AG04449 (cell line): ENCODE measurements at regions not wholly inside any gene's neighbourhood (a gene's known extent, or its start where the extent isn't known, plus 50 kb on each side); places are given as distances from the start of the nearest gene placed in this dataset.

Source experiments
- CTCF ChIA-PET: fragments of 350-600 bp; formaldehyde crosslinking; extraction: SDS; loops from one replicate; lab custom pipeline; 2021; ENCODE audit warnings: antibody characterized with exemption; lab: Yijun Ruan, JAX
- POLR2A ChIA-PET: fragments of 400-600, 350-600 bp; formaldehyde crosslinking; extraction: SDS; loops from one replicate; lab custom pipeline; 2020; ENCODE audit warnings: antibody characterized with exemption, inconsistent platforms; lab: Yijun Ruan, JAX
- DNase-seq: peaks from one replicate; pipeline ENCODE4 v3.0.0-alpha.2; 2010; ENCODE audit warnings: low read depth, low spot score
- H3K4me3 ChIP-seq: 2 replicates; pipeline ENCODE4 v1.5.1; 2011; ENCODE audit warnings: low read depth, mild to moderate bottlenecking, control low read depth, low read length
- TF ChIP-seq, protein P1 (sequence below): IDR thresholded peaks from one replicate; pipeline ENCODE4 v1.5.1; 2011; ENCODE audit warnings: mild to moderate bottlenecking, moderate library complexity, low read length, control low read depth, inconsistent platforms; ENCODE audit not compliant: insufficient read depth; ENCODE audit errors: missing control alignments

DNA sequence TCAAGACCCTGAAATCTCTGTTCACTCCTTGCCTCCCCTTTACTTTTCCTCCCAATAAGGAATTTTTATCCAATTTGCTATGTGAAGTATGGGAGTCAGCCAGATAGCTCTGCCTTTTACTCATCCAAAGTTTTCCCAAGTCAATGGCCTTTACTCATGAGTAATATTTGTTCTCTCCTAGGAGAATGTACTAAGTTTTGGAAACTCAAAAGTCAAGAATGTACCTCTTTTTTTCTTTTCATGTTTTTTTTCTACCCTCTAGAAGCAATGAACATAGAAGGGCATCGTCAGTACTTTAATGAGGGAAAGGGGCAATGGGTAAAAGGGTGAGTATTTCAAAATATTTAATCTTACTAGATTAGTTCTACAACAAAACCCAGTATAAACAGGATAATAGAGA is 140.2 kb upstream of the SGCD start:
- TF ChIP-seq, protein P1, sequence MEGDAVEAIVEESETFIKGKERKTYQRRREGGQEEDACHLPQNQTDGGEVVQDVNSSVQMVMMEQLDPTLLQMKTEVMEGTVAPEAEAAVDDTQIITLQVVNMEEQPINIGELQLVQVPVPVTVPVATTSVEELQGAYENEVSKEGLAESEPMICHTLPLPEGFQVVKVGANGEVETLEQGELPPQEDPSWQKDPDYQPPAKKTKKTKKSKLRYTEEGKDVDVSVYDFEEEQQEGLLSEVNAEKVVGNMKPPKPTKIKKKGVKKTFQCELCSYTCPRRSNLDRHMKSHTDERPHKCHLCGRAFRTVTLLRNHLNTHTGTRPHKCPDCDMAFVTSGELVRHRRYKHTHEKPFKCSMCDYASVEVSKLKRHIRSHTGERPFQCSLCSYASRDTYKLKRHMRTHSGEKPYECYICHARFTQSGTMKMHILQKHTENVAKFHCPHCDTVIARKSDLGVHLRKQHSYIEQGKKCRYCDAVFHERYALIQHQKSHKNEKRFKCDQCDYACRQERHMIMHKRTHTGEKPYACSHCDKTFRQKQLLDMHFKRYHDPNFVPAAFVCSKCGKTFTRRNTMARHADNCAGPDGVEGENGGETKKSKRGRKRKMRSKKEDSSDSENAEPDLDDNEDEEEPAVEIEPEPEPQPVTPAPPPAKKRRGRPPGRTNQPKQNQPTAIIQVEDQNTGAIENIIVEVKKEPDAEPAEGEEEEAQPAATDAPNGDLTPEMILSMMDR: no peak
- peak; percentile 44 for DNase-seq
- POLR2A ChIA-PET: interaction anchor here (0.7 to 1.4 kb wide), 3 partner anchors 15 to 236 kb away, joined by 3 to 6 read pairs (median 4); partner anchors contain the start of gene SGCD
- CTCF ChIA-PET: interaction anchor here (1.1 to 1.6 kb wide), 3 partner anchors 37 to 243 kb away, joined by 3 read pairs; no protein-coding TSS in a partner anchor
- no peak overlapping the region for H3K4me3 ChIP-seq

DNA sequence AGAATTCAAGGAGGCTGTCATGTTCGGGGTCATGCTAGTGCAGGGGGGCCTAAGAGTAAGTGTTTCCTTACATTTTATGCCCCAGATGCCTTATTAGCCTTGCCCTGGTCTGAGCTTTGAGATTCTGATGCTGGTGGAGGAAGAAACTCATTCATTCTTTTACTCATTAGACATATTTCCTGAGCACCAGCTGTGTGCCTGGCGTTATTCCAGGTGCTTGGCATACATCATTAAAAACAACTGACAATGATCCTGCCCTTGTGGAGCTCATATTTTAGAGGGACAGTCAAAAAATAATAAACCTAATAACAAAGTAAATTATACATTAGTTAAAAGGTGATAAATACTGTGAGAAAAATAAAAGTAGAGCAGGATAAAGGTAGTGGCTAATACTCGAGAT is 138.9 kb upstream of the SGCD start:
- no peak overlapping the region for H3K4me3 ChIP-seq
- DNase-seq: no peak
- ChIA-PET POLR2A (interaction anchor here (0.8 kb wide), 1 partner anchor 14 kb away, joined by 3 read pairs; no protein-coding TSS in a partner anchor), CTCF (interaction anchor here (0.9 to 1.6 kb wide), 3 partner anchors 72 to 244 kb away, joined by 3 read pairs; no protein-coding TSS in a partner anchor)
- TF ChIP-seq, protein P1: no peak

DNA sequence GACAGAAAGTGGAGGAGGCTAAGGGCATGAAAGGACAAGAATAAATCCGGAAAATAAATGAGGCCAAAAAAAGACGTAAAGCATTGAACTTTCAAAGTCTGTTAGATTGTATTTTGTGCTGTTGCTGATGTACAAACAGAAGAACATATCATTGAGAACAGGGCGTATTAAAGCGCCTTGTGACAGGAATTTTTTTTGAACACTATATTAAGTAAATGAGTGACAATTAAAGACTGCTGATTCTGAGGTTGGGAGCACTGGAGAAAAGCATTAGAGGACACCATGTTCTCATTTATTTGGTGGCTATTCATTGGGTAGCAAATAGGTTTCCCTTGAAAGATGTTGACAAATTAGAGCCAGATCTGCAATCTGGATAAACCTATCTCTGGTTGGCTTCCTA is 137.3 kb upstream of the SGCD start:
- ChIA-PET POLR2A (no interaction called here), CTCF (no interaction called here)
- no peak for DNase-seq
- TF ChIP-seq, protein P1: no peak
- no peak overlapping the region for H3K4me3 ChIP-seq

- ChIA-PET POLR2A (no interaction called here), CTCF (interaction anchor here (1.1 kb wide), 1 partner anchor 248 kb away, joined by 3 read pairs; no protein-coding TSS in a partner anchor)
- TF ChIP-seq, protein P1: no peak
These were observed 135.4 kb upstream of the SGCD start for GRCh38 chr5:156191547-156191946.

GRCh38 chr5:156197042-156197635 is 129.8 kb upstream of the SGCD start:
- TF ChIP-seq, protein P1: no peak
- POLR2A ChIA-PET: no interaction called here
- CTCF ChIA-PET: no interaction called here
- H3K4me3 ChIP-seq: no peak overlapping the region
- DNase-seq: no peak

More at GRCh38 chr5:156191547-156191946, 135.4 kb upstream of the SGCD start:
- no peak for DNase-seq
- no peak overlapping the region for H3K4me3 ChIP-seq

- no peak overlapping the region for H3K4me3 ChIP-seq
- DNase-seq: no peak
- TF ChIP-seq, protein P1: no peak
- ChIA-PET CTCF (no interaction called here), POLR2A (no interaction called here)
These were observed 127.9 kb upstream of the SGCD start for GRCh38 chr5:156199045-156199444.
